ENCODE measurements at regions not wholly inside any gene's neighbourhood (a gene's known extent, or its start where the extent isn't known, plus 50 kb on each side); places are given as distances from the start of the nearest gene placed in this dataset.

DNA sequence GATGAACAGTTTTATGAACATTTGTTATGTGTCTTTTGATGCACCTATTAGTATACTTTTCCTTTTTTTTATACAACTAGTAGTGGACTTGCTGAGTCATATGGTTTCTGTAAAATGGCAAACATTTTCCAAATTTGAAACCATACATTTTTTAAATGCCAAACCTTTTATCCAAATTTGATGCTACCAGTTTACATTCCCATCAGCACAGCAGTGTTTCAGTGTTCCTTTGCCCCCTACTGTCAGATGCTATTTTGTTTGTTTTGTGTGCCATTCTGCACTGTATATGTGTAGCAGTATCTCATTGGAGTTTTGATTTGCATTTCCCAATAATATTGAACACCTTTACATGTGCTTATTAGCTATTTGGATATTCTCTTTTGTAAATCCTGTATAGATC is 219.4 kb downstream of the TANC2 start:
- H3K9me3 Mint-ChIP-seq: peaks cover 9% of the 10 kb centered on the region
- CTCF ChIA-PET: no interaction called here
- H3K4me3 Mint-ChIP-seq: no peak overlapping the region
- DNase-seq (ENCODE audit: low spot score) (no peak), ATAC-seq (no peak)
- H3K4me1 Mint-ChIP-seq: peaks cover 12% of the 10 kb centered on the region
- POLR2A ChIA-PET: interaction anchor here (0.7 kb wide), 1 partner anchor 989 kb away, joined by 4 read pairs; no protein-coding TSS in a partner anchor
- H3K36me3 Mint-ChIP-seq: peaks cover 3% of the 10 kb centered on the region
- no peak overlapping the region for H3K27ac Mint-ChIP-seq
- TF ChIP-seq, protein P1, sequence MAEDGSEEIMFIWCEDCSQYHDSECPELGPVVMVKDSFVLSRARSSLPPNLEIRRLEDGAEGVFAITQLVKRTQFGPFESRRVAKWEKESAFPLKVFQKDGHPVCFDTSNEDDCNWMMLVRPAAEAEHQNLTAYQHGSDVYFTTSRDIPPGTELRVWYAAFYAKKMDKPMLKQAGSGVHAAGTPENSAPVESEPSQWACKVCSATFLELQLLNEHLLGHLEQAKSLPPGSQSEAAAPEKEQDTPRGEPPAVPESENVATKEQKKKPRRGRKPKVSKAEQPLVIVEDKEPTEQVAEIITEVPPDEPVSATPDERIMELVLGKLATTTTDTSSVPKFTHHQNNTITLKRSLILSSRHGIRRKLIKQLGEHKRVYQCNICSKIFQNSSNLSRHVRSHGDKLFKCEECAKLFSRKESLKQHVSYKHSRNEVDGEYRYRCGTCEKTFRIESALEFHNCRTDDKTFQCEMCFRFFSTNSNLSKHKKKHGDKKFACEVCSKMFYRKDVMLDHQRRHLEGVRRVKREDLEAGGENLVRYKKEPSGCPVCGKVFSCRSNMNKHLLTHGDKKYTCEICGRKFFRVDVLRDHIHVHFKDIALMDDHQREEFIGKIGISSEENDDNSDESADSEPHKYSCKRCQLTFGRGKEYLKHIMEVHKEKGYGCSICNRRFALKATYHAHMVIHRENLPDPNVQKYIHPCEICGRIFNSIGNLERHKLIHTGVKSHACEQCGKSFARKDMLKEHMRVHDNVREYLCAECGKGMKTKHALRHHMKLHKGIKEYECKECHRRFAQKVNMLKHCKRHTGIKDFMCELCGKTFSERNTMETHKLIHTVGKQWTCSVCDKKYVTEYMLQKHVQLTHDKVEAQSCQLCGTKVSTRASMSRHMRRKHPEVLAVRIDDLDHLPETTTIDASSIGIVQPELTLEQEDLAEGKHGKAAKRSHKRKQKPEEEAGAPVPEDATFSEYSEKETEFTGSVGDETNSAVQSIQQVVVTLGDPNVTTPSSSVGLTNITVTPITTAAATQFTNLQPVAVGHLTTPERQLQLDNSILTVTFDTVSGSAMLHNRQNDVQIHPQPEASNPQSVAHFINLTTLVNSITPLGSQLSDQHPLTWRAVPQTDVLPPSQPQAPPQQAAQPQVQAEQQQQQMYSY (CRISPR knock-in tag; IDR thresholded peaks at IDR 0.05): no peak
- TF ChIP-seq, protein P2, sequence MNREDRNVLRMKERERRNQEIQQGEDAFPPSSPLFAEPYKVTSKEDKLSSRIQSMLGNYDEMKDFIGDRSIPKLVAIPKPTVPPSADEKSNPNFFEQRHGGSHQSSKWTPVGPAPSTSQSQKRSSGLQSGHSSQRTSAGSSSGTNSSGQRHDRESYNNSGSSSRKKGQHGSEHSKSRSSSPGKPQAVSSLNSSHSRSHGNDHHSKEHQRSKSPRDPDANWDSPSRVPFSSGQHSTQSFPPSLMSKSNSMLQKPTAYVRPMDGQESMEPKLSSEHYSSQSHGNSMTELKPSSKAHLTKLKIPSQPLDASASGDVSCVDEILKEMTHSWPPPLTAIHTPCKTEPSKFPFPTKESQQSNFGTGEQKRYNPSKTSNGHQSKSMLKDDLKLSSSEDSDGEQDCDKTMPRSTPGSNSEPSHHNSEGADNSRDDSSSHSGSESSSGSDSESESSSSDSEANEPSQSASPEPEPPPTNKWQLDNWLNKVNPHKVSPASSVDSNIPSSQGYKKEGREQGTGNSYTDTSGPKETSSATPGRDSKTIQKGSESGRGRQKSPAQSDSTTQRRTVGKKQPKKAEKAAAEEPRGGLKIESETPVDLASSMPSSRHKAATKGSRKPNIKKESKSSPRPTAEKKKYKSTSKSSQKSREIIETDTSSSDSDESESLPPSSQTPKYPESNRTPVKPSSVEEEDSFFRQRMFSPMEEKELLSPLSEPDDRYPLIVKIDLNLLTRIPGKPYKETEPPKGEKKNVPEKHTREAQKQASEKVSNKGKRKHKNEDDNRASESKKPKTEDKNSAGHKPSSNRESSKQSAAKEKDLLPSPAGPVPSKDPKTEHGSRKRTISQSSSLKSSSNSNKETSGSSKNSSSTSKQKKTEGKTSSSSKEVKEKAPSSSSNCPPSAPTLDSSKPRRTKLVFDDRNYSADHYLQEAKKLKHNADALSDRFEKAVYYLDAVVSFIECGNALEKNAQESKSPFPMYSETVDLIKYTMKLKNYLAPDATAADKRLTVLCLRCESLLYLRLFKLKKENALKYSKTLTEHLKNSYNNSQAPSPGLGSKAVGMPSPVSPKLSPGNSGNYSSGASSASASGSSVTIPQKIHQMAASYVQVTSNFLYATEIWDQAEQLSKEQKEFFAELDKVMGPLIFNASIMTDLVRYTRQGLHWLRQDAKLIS (CRISPR knock-in tag; IDR thresholded peaks at IDR 0.05; ENCODE audit: borderline replicate concordance): no peak
- TF ChIP-seq GRHL2 (CRISPR knock-in tag; IDR thresholded peaks at IDR 0.05; ENCODE audit: insufficient replicate concordance, severe bottlenecking) (no peak), NFYB (CRISPR knock-in tag; conservative IDR thresholded peaks at IDR 0.05; ENCODE audit: low read depth) (no peak), ZNF396 (CRISPR knock-in tag; IDR thresholded peaks at IDR 0.05; ENCODE audit: borderline replicate concordance) (no peak), AR (CRISPR knock-in tag; IDR thresholded peaks at IDR 0.05) (no peak), ZNF121 (CRISPR knock-in tag; IDR thresholded peaks at IDR 0.05) (no peak), IRF2 (CRISPR knock-in tag; IDR thresholded peaks at IDR 0.05; ENCODE audit: borderline replicate concordance, low read depth) (no peak), SOX15 (CRISPR knock-in tag; IDR thresholded peaks at IDR 0.05) (no peak), GTF2I (CRISPR knock-in tag; conservative IDR thresholded peaks at IDR 0.05) (no peak), E2F1 (CRISPR knock-in tag; IDR thresholded peaks at IDR 0.05) (no peak), ZBTB21 (CRISPR knock-in tag; IDR thresholded peaks at IDR 0.05; ENCODE audit: borderline replicate concordance) (no peak), FOXJ3 (CRISPR knock-in tag; IDR thresholded peaks at IDR 0.05; ENCODE audit: borderline replicate concordance) (no peak), IRF1 (CRISPR knock-in tag; IDR thresholded peaks at IDR 0.05) (no peak), MAX (CRISPR knock-in tag; IDR thresholded peaks at IDR 0.05) (no peak)
- TF ChIP-seq, protein P3, sequence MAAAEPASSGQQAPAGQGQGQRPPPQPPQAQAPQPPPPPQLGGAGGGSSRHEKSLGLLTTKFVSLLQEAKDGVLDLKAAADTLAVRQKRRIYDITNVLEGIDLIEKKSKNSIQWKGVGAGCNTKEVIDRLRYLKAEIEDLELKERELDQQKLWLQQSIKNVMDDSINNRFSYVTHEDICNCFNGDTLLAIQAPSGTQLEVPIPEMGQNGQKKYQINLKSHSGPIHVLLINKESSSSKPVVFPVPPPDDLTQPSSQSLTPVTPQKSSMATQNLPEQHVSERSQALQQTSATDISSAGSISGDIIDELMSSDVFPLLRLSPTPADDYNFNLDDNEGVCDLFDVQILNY (CRISPR knock-in tag; IDR thresholded peaks at IDR 0.05): no peak
- TF ChIP-seq, protein P4, sequence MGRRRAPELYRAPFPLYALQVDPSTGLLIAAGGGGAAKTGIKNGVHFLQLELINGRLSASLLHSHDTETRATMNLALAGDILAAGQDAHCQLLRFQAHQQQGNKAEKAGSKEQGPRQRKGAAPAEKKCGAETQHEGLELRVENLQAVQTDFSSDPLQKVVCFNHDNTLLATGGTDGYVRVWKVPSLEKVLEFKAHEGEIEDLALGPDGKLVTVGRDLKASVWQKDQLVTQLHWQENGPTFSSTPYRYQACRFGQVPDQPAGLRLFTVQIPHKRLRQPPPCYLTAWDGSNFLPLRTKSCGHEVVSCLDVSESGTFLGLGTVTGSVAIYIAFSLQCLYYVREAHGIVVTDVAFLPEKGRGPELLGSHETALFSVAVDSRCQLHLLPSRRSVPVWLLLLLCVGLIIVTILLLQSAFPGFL (CRISPR knock-in tag; IDR thresholded peaks at IDR 0.05; ENCODE audit: borderline replicate concordance): no peak
- no peaks in the 10 kb centered on the region for H3K27me3 Mint-ChIP-seq (ENCODE audit: low read depth)

Measured in WTC11 (cell line).